IMR-90 (cell line): ENCODE measurements at regions not wholly inside any gene's neighbourhood (a gene's known extent, or its start where the extent isn't known, plus 50 kb on each side); places are given as distances from the start of the nearest gene placed in this dataset.

Experiments used
- ATAC-seq: fragments of 200-7000 bp; cut with Tn5 transposase; 2 replicates; pipeline ENCODE4 v1.9.1; 2020; ENCODE audit warnings: low read depth, mild to moderate bottlenecking, moderate library complexity
- BruUV-seq: library from RNA; stranded (reverse); fragments of 400-500 nt; replicated peaks from 2 replicates; lab custom pipeline; 2021; lab: Mats Ljungman, UMichigan
- CTCF ChIA-PET: fragments of 300-600 bp; formaldehyde crosslinking; extraction: SDS; loops from one replicate; lab custom pipeline; 2021; ENCODE audit warnings: antibody characterized with exemption; lab: Yijun Ruan, JAX
- POLR2A ChIA-PET: fragments of 300-600 bp; sonication (Branson Sonifier 250); formaldehyde crosslinking; loops from one replicate; lab custom pipeline; 2022; ENCODE audit warnings: antibody characterized with exemption; ENCODE audit not compliant: unreplicated experiment; lab: Charles Lee
- DNase-seq: peaks from one replicate; pipeline ENCODE4 v3.0.0; 2013
- H2AFZ ChIP-seq: replicated peaks from 2 replicates; pipeline ENCODE3; 2013; ENCODE audit warnings: low read length, mild to moderate bottlenecking; ENCODE audit not compliant: poor library complexity
- H2AK5ac ChIP-seq: 2 replicates; pipeline ENCODE4 v1.6.1; 2013; ENCODE audit warnings: low read depth, low read length, inconsistent platforms
- H2AK9ac ChIP-seq: replicated peaks from 2 replicates; pipeline ENCODE3; 2013; ENCODE audit warnings: mild to moderate bottlenecking, low read depth, low read length, moderate library complexity; ENCODE audit not compliant: poor library complexity
- H2BK120ac ChIP-seq: 2 replicates; pipeline ENCODE4 v1.6.1; 2013; ENCODE audit warnings: low read depth, low read length, inconsistent platforms
- H2BK15ac ChIP-seq: 3 replicates; pipeline ENCODE4 v1.6.1; 2013; ENCODE audit warnings: low read depth, low read length, inconsistent platforms
- H2BK20ac ChIP-seq: 2 replicates; pipeline ENCODE4 v1.6.1; 2013; ENCODE audit warnings: low read depth, mild to moderate bottlenecking, inconsistent platforms, low read length, moderate library complexity
- H2BK5ac ChIP-seq: 2 replicates; pipeline ENCODE4 v1.6.1; 2013; ENCODE audit warnings: mild to moderate bottlenecking, low read depth, low read length, inconsistent platforms; ENCODE audit not compliant: poor library complexity, severe bottlenecking
- H3K14ac ChIP-seq: replicated peaks from 2 replicates; pipeline ENCODE4 v1.6.1; 2013; ENCODE audit warnings: low read depth, low read length, inconsistent platforms
- H3K18ac ChIP-seq: 2 replicates; pipeline ENCODE4 v1.6.1; 2013; ENCODE audit warnings: low read depth, low read length, control low read depth
- H3K23ac ChIP-seq: 2 replicates; pipeline ENCODE4 v1.6.1; 2013; ENCODE audit warnings: low read depth, low read length, inconsistent platforms
- H3K27ac ChIP-seq: 2 replicates; pipeline ENCODE4 v1.5.1; 2013; ENCODE audit warnings: mild to moderate bottlenecking, control low read depth, low read length; ENCODE audit not compliant: insufficient read depth
- H3K27me3 ChIP-seq: 2 replicates; pipeline ENCODE4 v1.6.1; 2013; ENCODE audit warnings: low read length; ENCODE audit not compliant: control insufficient read depth, insufficient read depth
- H3K36me3 ChIP-seq: 2 replicates; pipeline ENCODE4 v1.6.1; 2013; ENCODE audit warnings: low read length, mixed read lengths; ENCODE audit not compliant: control insufficient read depth, insufficient read depth
- H3K4ac ChIP-seq: 2 replicates; pipeline ENCODE4 v1.6.1; 2013; ENCODE audit warnings: low read depth, low read length, inconsistent platforms
- H3K4me1 ChIP-seq: 2 replicates; pipeline ENCODE4 v1.6.1; 2013; ENCODE audit warnings: low read length, mixed read lengths; ENCODE audit not compliant: control insufficient read depth, insufficient read depth
- H3K4me2 ChIP-seq: 2 replicates; pipeline ENCODE4 v1.6.1; 2013; ENCODE audit warnings: low read depth, mild to moderate bottlenecking, control low read depth, low read length, moderate library complexity
- H3K4me3 ChIP-seq: 2 replicates; pipeline ENCODE4 v1.5.1; 2013; ENCODE audit warnings: low read depth, mild to moderate bottlenecking, control low read depth, low read length, moderate library complexity; ENCODE audit not compliant: insufficient read depth
- H3K56ac ChIP-seq: 2 replicates; pipeline ENCODE4 v1.6.1; 2013; ENCODE audit warnings: low read length, inconsistent platforms; ENCODE audit not compliant: insufficient read depth; ENCODE audit errors: extremely low read depth
- H3K79me1 ChIP-seq, 2 experiments: 2 replicates each; pipeline ENCODE4 v1.6.1; 2013; ENCODE audit warnings: low read length in 2 of 2, inconsistent platforms in 1 of 2, low read depth in 1 of 2
- H3K9ac ChIP-seq: 2 replicates; pipeline ENCODE4 v1.6.1; 2013; ENCODE audit warnings: low read depth, low read length, control low read depth
- H3K9me1 ChIP-seq: 2 replicates; pipeline ENCODE4 v1.6.1; 2013; ENCODE audit warnings: low read length, inconsistent platforms; ENCODE audit not compliant: insufficient read depth
- H3K9me3 ChIP-seq: 2 replicates; pipeline ENCODE4 v1.6.1; 2013; ENCODE audit warnings: low read length; ENCODE audit not compliant: control insufficient read depth, insufficient read depth
- H4K20me1 ChIP-seq: 2 replicates; pipeline ENCODE4 v1.6.1; 2013; ENCODE audit warnings: low read length, inconsistent platforms; ENCODE audit not compliant: insufficient read depth
- H4K5ac ChIP-seq: 2 replicates; pipeline ENCODE4 v1.6.1; 2013; ENCODE audit warnings: mild to moderate bottlenecking, low read depth, low read length, control low read depth
- H4K8ac ChIP-seq, 2 experiments: 2 replicates each; pipeline ENCODE4 v1.6.1; 2013; ENCODE audit warnings: low read depth in 2 of 2, low read length in 2 of 2, control low read depth in 1 of 2, inconsistent platforms in 1 of 2
- H4K91ac ChIP-seq: 2 replicates; pipeline ENCODE4 v1.6.1; 2013; ENCODE audit warnings: low read depth, low read length, inconsistent platforms; ENCODE audit not compliant: insufficient read depth
- BHLHE40 ChIP-seq: fragments of 150-350 bp; IDR thresholded peaks from 2 replicates; pipeline ENCODE4 v1.6.1; 2016; ENCODE audit warnings: mild to moderate bottlenecking, low read depth, low read length
- MXI1 ChIP-seq: IDR thresholded peaks from 2 replicates; pipeline ENCODE4 v1.6.1; 2012; ENCODE audit warnings: low read depth, mild to moderate bottlenecking, low read length, moderate library complexity, borderline replicate concordance
- NFE2L2 ChIP-seq: fragments of 150-350 bp; IDR thresholded peaks from 2 replicates; pipeline ENCODE4 v1.6.1; 2016; ENCODE audit warnings: low read depth, mild to moderate bottlenecking, low read length
- SMC3 ChIP-seq: fragments of 150-350 bp; IDR thresholded peaks from 2 replicates; pipeline ENCODE4 v1.6.1; 2016; ENCODE audit warnings: low read depth, mild to moderate bottlenecking, antibody characterized with exemption, low read length, moderate library complexity
- WGBS, 2 experiments: methylation state at CpG; one replicate each; pipeline versions ENCODE4 v1.1.5 to v1.1.7; 2013; ENCODE audit warnings: missing lambda C conversion rate in 2 of 2; ENCODE audit not compliant: insufficient read length in 1 of 2; ENCODE audit errors: extremely low coverage in 2 of 2; 5-methylcytosine and 5-hydroxymethylcytosine counted together
- dilution Hi-C: fragments of 300-500 bp; cut with HindIII; formaldehyde crosslinking; loops from one replicate; pipeline ENCODE4 v1.14.3; 2018; ENCODE audit warnings: low sequenced_read_pairs; ENCODE audit not compliant: unreplicated experiment
- in situ Hi-C: fragments of 300-500 bp; cut with MboI; formaldehyde crosslinking; loops from 3 replicates; pipeline ENCODE4 v1.14.3; 2019; ENCODE audit warnings: low sequenced_read_pairs, inconsistent platforms, mixed read lengths
- intact Hi-C: fragments of 100-400 bp; cut with micrococcal nuclease; formaldehyde crosslinking; loops from 2 replicates; pipeline ENCODE4 v1.10.0; 2022

GRCh38 chr6:93624408-93624807 lies 205.0 kb upstream of the EPHA7 start:
- TF ChIP-seq SMC3, result no peak
- TF ChIP-seq BHLHE40, result no peak
- TF ChIP-seq MXI1, result no peak
- no peak for TF ChIP-seq NFE2L2
- intact Hi-C loops, result no loop called here
- no peak overlapping the region for H3K4me3 ChIP-seq
- no peak overlapping the region for H4K91ac ChIP-seq
- H2AK5ac ChIP-seq, result no peak overlapping the region
- H3K4me2 ChIP-seq, result no peak overlapping the region
- dilution Hi-C loops, result no loop called here
- H3K4ac ChIP-seq, result no peak overlapping the region
- no peaks in the 10 kb centered on the region for H3K9me1 ChIP-seq
- H4K5ac ChIP-seq, result no peak overlapping the region
- H3K14ac ChIP-seq, result no peak overlapping the region
- ATAC-seq (no peak), DNase-seq (no peak)
- no peak overlapping the region for H2AFZ ChIP-seq
- no peaks in the 10 kb centered on the region for H3K4me1 ChIP-seq
- WGBS, 2 experiments, result no CpG with 5 or more reads among the region's 3 CpGs
- H2BK120ac ChIP-seq, result no peak overlapping the region
- POLR2A ChIA-PET, result no interaction called here
- H2BK15ac ChIP-seq, result no peak overlapping the region
- no peak overlapping the region for H3K23ac ChIP-seq
- no peaks in the 10 kb centered on the region for H3K36me3 ChIP-seq
- H3K9ac ChIP-seq, result no peak overlapping the region
- H2BK20ac ChIP-seq, result no peak overlapping the region
- H3K27me3 ChIP-seq, result no peaks in the 10 kb centered on the region
- H2AK9ac ChIP-seq, result no peak overlapping the region
- no peak overlapping the region for H2BK5ac ChIP-seq
- no peak overlapping the region for H3K18ac ChIP-seq
- in situ Hi-C loops, result no loop called here
- no peak overlapping the region for H3K56ac ChIP-seq
- H3K9me3 ChIP-seq, result peaks cover 2% of the 10 kb centered on the region; the same call in 1 of the 2 replicates
- no peaks in the 10 kb centered on the region for H3K79me1 ChIP-seq
- BruUV-seq, result no TSS peak
- H4K8ac ChIP-seq, result no peak overlapping the region
- CTCF ChIA-PET, result no interaction called here
- H4K20me1 ChIP-seq, result no peaks in the 10 kb centered on the region
- H3K27ac ChIP-seq, result no peak overlapping the region
